Thoracic aorta (tissue), 2 donors: ENCODE measurements at regions not wholly inside any gene's neighbourhood (a gene's known extent, or its start where the extent isn't known, plus 50 kb on each side); places are given as distances from the start of the nearest gene placed in this dataset.

Experiments
- ATAC-seq: fragments of 150-250 bp; one replicate; pipeline ENCODE4 v1.8.0; 2017; ENCODE audit warnings: low read depth; ENCODE audit not compliant: insufficient number of reproducible peaks, low FRiP score
- DNase-seq: peaks from one replicate; pipeline ENCODE4 v3.0.0-alpha.2; 2020; ENCODE audit warnings: low spot score
- H3K27ac ChIP-seq, 2 donors: fragments of 200-600 bp; sonication (generic); 1 replicate in 1 of 2; 2 replicates in 1 of 2; pipeline ENCODE4 v1.5.1; 2016; ENCODE audit warnings: mild to moderate bottlenecking in 2 of 2, moderate library complexity in 2 of 2
- H3K27me3 ChIP-seq: fragments of 200-600 bp; sonication (generic); replicated peaks from 2 replicates; pipeline ENCODE4 v1.6.0; 2016; ENCODE audit warnings: mild to moderate bottlenecking; ENCODE audit not compliant: insufficient read depth
- H3K36me3 ChIP-seq: fragments of 200-600 bp; sonication (generic); one replicate; pipeline ENCODE4 v1.5.1; 2016
- H3K4me1 ChIP-seq, 2 donors: fragments of 200-600 bp; sonication (generic); 1 replicate in 1 of 2; 2 replicates in 1 of 2; pipeline versions ENCODE4 v1.5.1 to v1.6.0; 2016; ENCODE audit warnings: low read depth in 2 of 2, mild to moderate bottlenecking in 1 of 2; ENCODE audit not compliant: control insufficient read depth in 1 of 2
- H3K4me3 ChIP-seq: fragments of 200-600 bp; sonication (generic); 2 replicates; pipeline ENCODE4 v1.5.1; 2016; ENCODE audit warnings: mild to moderate bottlenecking
- H3K9me3 ChIP-seq: fragments of 200-600 bp; sonication (generic); 2 replicates; pipeline ENCODE4 v1.5.1; 2016
- CTCF ChIP-seq: fragments of 200-600 bp; sonication (generic); IDR thresholded peaks from one replicate; pipeline ENCODE4 v1.5.1; 2019; ENCODE audit warnings: antibody characterized with exemption

- Histone ChIP-seq H3K27ac (no peak overlapping the region), H3K36me3 (no peaks in the 10 kb centered on the region), H3K4me1 (no peaks in the 10 kb centered on the region), H3K27me3 (no peaks in the 10 kb centered on the region), H3K4me3 (no peak overlapping the region), H3K9me3 (no peaks in the 10 kb centered on the region)
- ATAC-seq (no peak), DNase-seq (no peak)
- TF ChIP-seq CTCF = no peak
Observed at GRCh38 chr14:22122829-22123560, 449.4 kb upstream of the OR4E1 start.

GRCh38 chr14:22122227-22122818 is 448.7 kb upstream of the OR4E1 start:
- H3K27me3 ChIP-seq = no peaks in the 10 kb centered on the region
- no peak overlapping the region for H3K4me3 ChIP-seq
- H3K9me3 ChIP-seq = no peaks in the 10 kb centered on the region
- TF ChIP-seq CTCF = no peak
- no peak for DNase-seq
- no peaks in the 10 kb centered on the region for H3K36me3 ChIP-seq
- no peaks in the 10 kb centered on the region for H3K4me1 ChIP-seq
- no peak for ATAC-seq
- H3K27ac ChIP-seq = no peak overlapping the region

GRCh38 chr14:22118899-22119477 is 445.4 kb upstream of the OR4E1 start:
- no peak for ATAC-seq
- DNase-seq = no peak
- no peak overlapping the region for H3K27ac ChIP-seq
- no peak for TF ChIP-seq CTCF
- no peaks in the 10 kb centered on the region for H3K36me3 ChIP-seq
- H3K9me3 ChIP-seq = no peaks in the 10 kb centered on the region
- H3K27me3 ChIP-seq = no peaks in the 10 kb centered on the region
- H3K4me1 ChIP-seq = no peaks in the 10 kb centered on the region
- H3K4me3 ChIP-seq = no peak overlapping the region

- H3K27me3 ChIP-seq = no peaks in the 10 kb centered on the region
- H3K27ac ChIP-seq = no peak overlapping the region
- TF ChIP-seq CTCF = no peak
- DNase-seq (no peak), ATAC-seq (no peak)
- no peaks in the 10 kb centered on the region for H3K4me1 ChIP-seq
- no peaks in the 10 kb centered on the region for H3K36me3 ChIP-seq
- no peaks in the 10 kb centered on the region for H3K9me3 ChIP-seq
- H3K4me3 ChIP-seq = no peak overlapping the region
Observed at GRCh38 chr14:22113401-22113800, 439.8 kb upstream of the OR4E1 start.

GRCh38 chr14:22112004-22112403 is 438.4 kb upstream of the OR4E1 start:
- DNase-seq (no peak), ATAC-seq (no peak)
- Histone ChIP-seq H3K27ac (no peak overlapping the region), H3K36me3 (no peaks in the 10 kb centered on the region), H3K9me3 (no peaks in the 10 kb centered on the region), H3K4me1 (no peaks in the 10 kb centered on the region), H3K4me3 (no peak overlapping the region), H3K27me3 (no peaks in the 10 kb centered on the region)
- TF ChIP-seq CTCF = no peak
